Adrenal gland (tissue), 5 donors: ENCODE measurements at regions not wholly inside any gene's neighbourhood (a gene's known extent, or its start where the extent isn't known, plus 50 kb on each side); places are given as distances from the start of the nearest gene placed in this dataset.

Experiments used
- POLR2A ChIP-seq, 2 donors: fragments of 450-650 bp; IDR thresholded peaks; one replicate each; pipeline ENCODE4 v1.6.1; 2017; ENCODE audit warnings: antibody characterized with exemption in 2 of 2, mild to moderate bottlenecking in 2 of 2, moderate library complexity in 1 of 2
- TF ChIP-seq, protein P1 (sequence below), 6 experiments: fragments of 450-650 bp in 4 of 6; fragments of 200-600 bp in 2 of 6; sonication (generic) in 1 of 6; IDR thresholded peaks; 1 replicate in 5 of 6; 2 replicates in 1 of 6; pipeline versions ENCODE4 v1.5.1 to v1.8.0; 2016 to 2021; ENCODE audit warnings: antibody characterized with exemption in 6 of 6, mild to moderate bottlenecking in 2 of 6, moderate library complexity in 1 of 6
- donor health status: DM: no; HTN: no; CAD: no.

DNA sequence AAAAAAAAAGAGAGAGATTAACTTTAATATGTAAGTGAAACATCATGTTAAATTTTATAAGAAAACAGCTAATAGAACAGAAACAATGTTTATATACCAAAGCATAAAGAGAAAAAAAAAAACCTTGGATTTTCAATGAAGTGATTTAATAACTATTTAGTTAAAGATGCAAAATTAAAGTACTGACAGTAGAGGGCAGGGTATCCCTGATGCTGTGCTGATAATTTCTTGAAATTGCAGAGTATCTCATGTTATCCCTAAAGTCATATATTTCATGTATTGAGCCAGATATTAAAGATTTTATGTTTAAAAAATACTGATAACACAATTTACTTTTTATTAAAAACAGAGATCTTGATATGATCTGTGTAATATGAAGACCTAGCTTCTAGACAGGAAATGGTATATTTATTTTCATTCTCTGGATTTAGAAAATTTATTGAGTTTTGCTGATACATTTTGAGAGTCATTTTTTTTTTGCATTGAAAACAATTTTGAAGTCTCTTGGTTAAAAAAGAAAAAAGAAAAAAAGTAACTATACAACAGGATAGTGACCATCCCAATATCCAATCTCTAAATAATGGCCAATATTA, 273.2 kb downstream of the USP25 start:
- TF ChIP-seq, protein P1, sequence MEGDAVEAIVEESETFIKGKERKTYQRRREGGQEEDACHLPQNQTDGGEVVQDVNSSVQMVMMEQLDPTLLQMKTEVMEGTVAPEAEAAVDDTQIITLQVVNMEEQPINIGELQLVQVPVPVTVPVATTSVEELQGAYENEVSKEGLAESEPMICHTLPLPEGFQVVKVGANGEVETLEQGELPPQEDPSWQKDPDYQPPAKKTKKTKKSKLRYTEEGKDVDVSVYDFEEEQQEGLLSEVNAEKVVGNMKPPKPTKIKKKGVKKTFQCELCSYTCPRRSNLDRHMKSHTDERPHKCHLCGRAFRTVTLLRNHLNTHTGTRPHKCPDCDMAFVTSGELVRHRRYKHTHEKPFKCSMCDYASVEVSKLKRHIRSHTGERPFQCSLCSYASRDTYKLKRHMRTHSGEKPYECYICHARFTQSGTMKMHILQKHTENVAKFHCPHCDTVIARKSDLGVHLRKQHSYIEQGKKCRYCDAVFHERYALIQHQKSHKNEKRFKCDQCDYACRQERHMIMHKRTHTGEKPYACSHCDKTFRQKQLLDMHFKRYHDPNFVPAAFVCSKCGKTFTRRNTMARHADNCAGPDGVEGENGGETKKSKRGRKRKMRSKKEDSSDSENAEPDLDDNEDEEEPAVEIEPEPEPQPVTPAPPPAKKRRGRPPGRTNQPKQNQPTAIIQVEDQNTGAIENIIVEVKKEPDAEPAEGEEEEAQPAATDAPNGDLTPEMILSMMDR (IDR thresholded peaks at IDR 0.05) = peak in 5 of 6 experiments; percentile 26 to 50 (median 34)
- TF ChIP-seq POLR2A (IDR thresholded peaks at IDR 0.05) = no peak
